ENCODE measurements at regions not wholly inside any gene's neighbourhood (a gene's known extent, or its start where the extent isn't known, plus 50 kb on each side); places are given as distances from the start of the nearest gene placed in this dataset.

- no peak for DNase-seq (ENCODE audit: low spot score in 2 of 2)
- FAIRE-seq = no peak
Measured at GRCh38 chr13:105918842-105919741, 616.4 kb downstream of the EFNB2 start.

GRCh38 chr13:105915146-105915850 is 620.2 kb downstream of the EFNB2 start:
- DNase-seq (ENCODE audit: low spot score in 2 of 2) = no peak
- FAIRE-seq = no peak

- DNase-seq (ENCODE audit: low spot score in 2 of 2) (no peak), FAIRE-seq (no peak)
Measured at GRCh38 chr13:105914291-105915036, 621.0 kb downstream of the EFNB2 start.

- DNase-seq (ENCODE audit: low spot score in 2 of 2) = no peak
- FAIRE-seq = no peak
Measured at GRCh38 chr13:105908586-105908985, 626.9 kb downstream of the EFNB2 start.

GRCh38 chr13:105907319-105908019 is 628.0 kb downstream of the EFNB2 start:
- FAIRE-seq (peak; percentile 49), DNase-seq (ENCODE audit: low spot score in 2 of 2) (no peak)

GRCh38 chr13:105906746-105907145 is 628.7 kb downstream of the EFNB2 start:
- FAIRE-seq = no peak
- DNase-seq (ENCODE audit: low spot score in 2 of 2) = no peak

- no peak for DNase-seq (ENCODE audit: low spot score in 2 of 2)
Measured at GRCh38 chr13:105904034-105904742, 631.3 kb downstream of the EFNB2 start.

GRCh38 chr13:105902396-105902795 is 633.1 kb downstream of the EFNB2 start:
- DNase-seq (ENCODE audit: low spot score in 2 of 2) (no peak), FAIRE-seq (no peak)

More at GRCh38 chr13:105904034-105904742, 631.3 kb downstream of the EFNB2 start:
- no peak for FAIRE-seq

- no peak for DNase-seq (ENCODE audit: low spot score in 2 of 2)
- no peak for FAIRE-seq
Measured at GRCh38 chr13:105897575-105897974, 637.9 kb downstream of the EFNB2 start.

GRCh38 chr13:105894697-105895096 is 640.8 kb downstream of the EFNB2 start:
- FAIRE-seq (no peak), DNase-seq (ENCODE audit: low spot score in 2 of 2) (no peak)

GRCh38 chr13:105890509-105890908 is 645.0 kb downstream of the EFNB2 start:
- DNase-seq (ENCODE audit: low spot score in 2 of 2) (no peak), FAIRE-seq (no peak)

- no peak for DNase-seq (ENCODE audit: low spot score in 2 of 2)
- no peak for FAIRE-seq
Measured at GRCh38 chr13:105878119-105878700, 657.3 kb downstream of the EFNB2 start.

GRCh38 chr13:105874814-105875213 is 660.6 kb downstream of the EFNB2 start:
- DNase-seq (ENCODE audit: low spot score in 2 of 2) (no peak), FAIRE-seq (no peak)

- FAIRE-seq (no peak), DNase-seq (ENCODE audit: low spot score in 2 of 2) (no peak)
Measured at GRCh38 chr13:105871768-105872167, 663.7 kb downstream of the EFNB2 start.

GRCh38 chr13:105871326-105871725 is 664.1 kb downstream of the EFNB2 start:
- no peak for DNase-seq (ENCODE audit: low spot score in 2 of 2)
- no peak for FAIRE-seq

GRCh38 chr13:105863300-105863920 is 672.1 kb downstream of the EFNB2 start:
- DNase-seq (ENCODE audit: low spot score in 2 of 2) = no peak

GRCh38 chr13:105848494-105848893 is 687.0 kb downstream of the EFNB2 start:
- FAIRE-seq = no peak
- no peak for DNase-seq (ENCODE audit: low spot score in 2 of 2)

More at GRCh38 chr13:105863300-105863920, 672.1 kb downstream of the EFNB2 start:
- FAIRE-seq = no peak

GRCh38 chr13:105847527-105848291 is 687.8 kb downstream of the EFNB2 start:
- no peak for FAIRE-seq
- no peak for DNase-seq (ENCODE audit: low spot score in 2 of 2)

Data from frontal cortex (tissue), 3 donors.